ENCODE measurements at regions not wholly inside any gene's neighbourhood (a gene's known extent, or its start where the extent isn't known, plus 50 kb on each side); places are given as distances from the start of the nearest gene placed in this dataset.

- DNase-seq (ENCODE audit: low read depth): no peak
Observed at GRCh38 chr14:29111554-29111953, 345.0 kb downstream of the FOXG1 start.

DNA sequence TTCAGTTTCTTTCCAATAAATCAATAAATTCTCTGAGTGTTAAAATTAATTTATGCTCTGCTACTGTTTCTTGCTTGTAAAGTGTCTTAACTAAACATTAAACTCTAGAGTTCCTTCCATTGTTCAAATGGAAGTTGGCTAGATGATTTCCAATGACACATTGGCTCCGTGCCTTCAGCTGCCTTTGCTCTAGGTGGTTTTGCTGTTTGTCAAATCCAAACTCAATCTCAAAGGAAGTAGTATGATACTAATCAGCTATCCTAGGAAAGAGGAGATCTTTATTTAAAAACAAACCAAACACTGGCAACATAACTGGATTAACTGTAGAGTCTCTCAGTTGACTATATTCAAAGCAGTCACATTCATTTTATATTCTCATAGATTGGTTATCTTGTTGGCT, 356.4 kb downstream of the FOXG1 start:
- DNase-seq (ENCODE audit: low read depth): no peak

- no peak for DNase-seq (ENCODE audit: low read depth)
Observed at GRCh38 chr14:29126361-29126760, 359.8 kb downstream of the FOXG1 start.

DNA sequence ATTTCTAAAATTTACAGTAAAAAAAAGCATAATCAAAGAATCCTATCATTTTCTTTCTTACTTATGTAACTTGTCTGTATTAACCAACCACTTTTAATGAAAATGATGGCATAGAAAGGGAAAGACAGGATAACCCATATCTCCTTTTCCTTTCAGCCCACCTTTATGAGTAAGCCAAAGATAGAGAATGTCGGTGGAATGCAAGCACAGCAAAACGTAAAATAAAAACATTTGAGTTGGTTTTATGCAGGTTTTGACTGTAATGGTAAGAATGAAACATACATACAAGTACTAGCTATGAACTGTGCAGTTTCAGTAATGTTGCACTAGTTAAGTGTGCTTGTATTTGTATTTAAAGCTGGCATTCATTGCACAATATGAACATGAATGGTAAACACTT, 360.3 kb downstream of the FOXG1 start:
- no peak for DNase-seq (ENCODE audit: low read depth)

DNA sequence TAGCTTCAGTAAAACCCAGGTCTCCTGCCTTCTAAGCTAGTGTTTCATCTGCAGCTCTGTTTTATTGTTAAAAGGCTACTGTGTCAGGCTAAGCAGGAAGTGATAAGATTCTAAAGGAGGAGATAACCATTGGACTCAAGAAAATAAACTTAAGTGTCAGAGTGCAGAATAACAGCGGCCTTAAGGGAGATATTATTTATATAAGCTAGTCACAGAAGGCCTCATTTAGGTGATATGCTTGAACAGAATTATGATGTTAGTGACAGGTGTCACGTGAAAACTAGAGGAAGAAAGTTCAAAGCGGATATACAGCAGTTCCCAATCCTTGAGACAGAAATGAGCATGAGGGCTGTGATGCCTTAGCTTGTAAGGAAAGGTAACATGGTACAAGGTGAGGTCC, 373.4 kb downstream of the FOXG1 start:
- no peak for DNase-seq (ENCODE audit: low read depth)

GRCh38 chr14:29144621-29145020, 378.0 kb downstream of the FOXG1 start:
- DNase-seq (ENCODE audit: low read depth): peak; percentile 93

- no peak for DNase-seq (ENCODE audit: low read depth)
Observed at GRCh38 chr14:29148221-29148620, 381.6 kb downstream of the FOXG1 start.

GRCh38 chr14:29149798-29150197, 383.2 kb downstream of the FOXG1 start:
- DNase-seq (ENCODE audit: low read depth): no peak

DNA sequence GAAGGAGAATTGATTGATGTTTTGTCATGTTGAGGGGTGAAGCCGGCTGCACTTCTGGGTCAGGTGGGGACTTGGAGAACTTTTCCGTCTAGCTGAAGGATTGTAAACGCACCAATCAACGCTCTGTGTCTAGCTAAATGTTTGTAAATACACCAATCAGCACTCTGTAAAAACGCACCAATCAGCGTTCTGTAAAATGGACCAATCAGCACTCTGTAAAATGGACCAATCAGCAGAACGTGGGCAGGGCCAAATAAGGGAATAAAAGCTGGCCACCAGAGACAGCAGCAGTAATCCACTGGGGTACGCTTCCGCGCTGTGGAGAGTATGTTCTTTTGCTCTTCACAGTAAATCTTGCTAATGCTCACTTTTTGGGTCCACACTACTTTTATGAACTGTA, 384.1 kb downstream of the FOXG1 start:
- no peak for DNase-seq (ENCODE audit: low read depth)

DNA sequence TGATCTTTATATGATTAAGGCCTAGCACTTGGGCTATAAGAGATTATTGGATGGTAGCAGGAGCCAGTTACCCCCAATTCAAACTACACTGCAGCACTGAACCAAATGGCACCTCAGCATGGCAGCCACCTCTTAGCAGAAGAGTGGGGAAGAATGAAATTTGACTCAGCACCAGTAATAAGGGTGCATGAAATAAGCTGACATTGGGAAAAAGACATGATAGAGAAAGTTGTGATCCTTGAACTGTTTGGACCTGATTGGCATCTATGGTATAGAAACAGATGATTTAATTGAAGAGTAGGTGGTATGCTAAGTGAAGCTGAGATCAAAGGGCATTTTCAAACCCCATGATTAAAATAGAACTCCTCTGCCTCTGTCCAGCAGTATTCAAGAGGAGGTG, 389.5 kb downstream of the FOXG1 start:
- no peak for DNase-seq (ENCODE audit: low read depth)

DNA sequence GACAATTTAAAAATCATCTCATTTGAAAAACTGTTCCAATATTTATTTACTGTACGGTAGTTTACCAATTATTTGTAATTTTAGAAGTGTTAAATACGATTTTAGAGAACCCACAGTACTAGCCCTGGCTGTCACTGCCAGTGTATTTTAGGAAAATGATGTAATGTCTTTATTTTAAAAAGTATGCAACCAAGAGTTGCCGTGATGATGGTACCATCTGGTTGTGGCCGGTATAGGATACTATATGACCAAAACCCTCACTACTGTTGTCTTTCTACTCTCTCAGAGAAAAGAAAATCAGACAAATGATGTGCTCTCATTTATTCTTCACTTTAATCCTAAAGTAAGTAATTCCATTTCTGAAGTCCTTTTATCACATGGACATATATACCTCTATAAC, 395.0 kb downstream of the FOXG1 start:
- no peak for DNase-seq (ENCODE audit: low read depth)

- DNase-seq (ENCODE audit: low read depth): no peak
Observed at GRCh38 chr14:29163109-29163508, 396.5 kb downstream of the FOXG1 start.

DNA sequence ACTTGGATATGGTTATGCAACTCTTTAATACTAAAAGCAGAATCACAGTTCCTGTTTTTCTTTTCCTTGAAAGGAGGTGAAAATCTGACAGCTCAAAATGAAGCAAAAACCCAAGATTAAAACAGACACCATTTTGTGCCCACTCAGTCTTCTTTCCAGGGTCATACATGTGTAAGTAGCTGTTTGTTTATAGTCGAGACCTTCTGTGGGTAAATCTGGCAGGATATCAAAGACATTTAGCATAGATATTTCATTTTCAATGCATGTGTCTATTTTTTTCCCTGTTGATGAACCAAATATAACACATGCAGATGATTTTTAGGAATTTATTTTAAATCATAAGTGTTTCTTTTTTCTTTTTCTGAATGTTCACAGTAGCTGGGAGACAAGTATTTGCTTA, 398.8 kb downstream of the FOXG1 start:
- DNase-seq (ENCODE audit: low read depth): no peak

DNA sequence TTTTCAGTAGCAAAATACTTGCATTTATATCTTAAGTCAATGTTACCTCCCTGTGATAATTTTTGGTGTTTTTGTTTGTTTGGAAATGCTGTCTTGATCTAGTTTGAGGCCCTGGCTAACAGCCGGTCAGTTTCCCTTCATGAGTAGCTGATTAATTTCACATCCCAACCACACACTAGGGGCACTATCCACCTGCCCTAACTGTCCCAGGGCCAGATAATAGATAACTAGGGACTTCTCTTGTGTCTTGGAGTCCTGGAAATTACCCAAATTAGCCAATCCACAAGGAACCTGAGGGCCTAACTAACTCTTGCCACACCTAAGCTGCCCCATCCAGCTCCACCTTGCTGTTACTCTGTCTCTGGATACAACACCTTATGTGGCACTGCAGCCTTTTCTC, 399.9 kb downstream of the FOXG1 start:
- DNase-seq (ENCODE audit: low read depth): no peak

GRCh38 chr14:29168149-29168548, 401.6 kb downstream of the FOXG1 start:
- no peak for DNase-seq (ENCODE audit: low read depth)

DNA sequence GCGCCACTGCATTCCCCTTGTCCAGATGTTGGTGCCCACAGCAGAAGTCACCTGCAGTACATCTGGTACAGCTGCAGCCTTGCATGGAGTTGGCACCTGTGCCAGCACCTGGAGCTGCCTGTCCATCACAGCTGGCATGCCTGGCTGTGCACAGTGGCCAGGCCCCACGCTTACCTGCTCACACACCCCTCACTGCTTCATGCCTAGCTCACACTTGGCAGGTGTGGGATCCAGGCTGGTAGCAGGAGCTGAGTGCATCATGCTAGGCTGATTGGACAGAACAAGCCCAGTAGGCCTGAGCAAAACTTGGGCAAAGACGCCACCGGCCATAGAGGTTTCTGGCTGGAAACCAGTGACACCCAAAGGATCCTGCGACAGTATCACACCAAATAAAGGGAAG, 402.8 kb downstream of the FOXG1 start:
- no peak for DNase-seq (ENCODE audit: low read depth)

DNA sequence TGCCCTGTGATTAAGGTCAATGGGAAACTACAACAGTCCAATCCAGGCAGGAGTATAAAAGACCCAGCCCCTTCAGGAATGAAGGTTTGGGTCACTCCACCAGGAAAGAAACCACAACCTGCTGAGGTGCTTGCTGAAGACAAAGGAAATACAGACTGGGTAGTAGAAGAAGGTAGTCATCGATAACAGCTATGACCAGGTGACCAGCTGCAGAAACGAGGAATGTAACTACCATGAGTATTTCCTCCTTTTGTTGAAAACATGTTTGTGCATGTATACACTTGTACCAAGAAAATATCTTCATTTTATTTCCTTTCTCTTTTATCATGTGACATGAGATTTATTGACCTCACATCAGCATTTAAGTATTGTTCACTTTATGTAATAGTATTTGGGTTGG, 409.1 kb downstream of the FOXG1 start:
- no peak for DNase-seq (ENCODE audit: low read depth)

DNA sequence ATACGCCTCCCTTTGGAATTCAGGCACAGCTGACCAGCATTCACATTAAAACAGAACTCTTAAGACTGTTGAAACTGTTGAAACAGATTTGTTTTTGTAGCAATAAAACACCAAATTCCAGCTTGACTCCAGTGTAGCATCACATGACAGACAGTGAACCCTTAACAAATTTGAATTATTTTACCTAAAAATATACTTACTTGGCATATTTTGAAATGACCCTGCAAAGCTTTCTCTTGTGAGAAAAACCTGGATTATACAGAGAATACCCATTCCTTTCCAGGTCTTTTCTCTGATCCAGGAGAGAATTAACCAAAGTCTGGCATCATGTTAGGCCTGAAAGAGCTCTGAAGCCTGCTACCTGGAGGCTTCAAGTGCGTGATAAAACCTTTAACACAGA, 410.3 kb downstream of the FOXG1 start:
- DNase-seq (ENCODE audit: low read depth): no peak

GRCh38 chr14:29178971-29179370, 412.4 kb downstream of the FOXG1 start:
- DNase-seq (ENCODE audit: low read depth): no peak

DNA sequence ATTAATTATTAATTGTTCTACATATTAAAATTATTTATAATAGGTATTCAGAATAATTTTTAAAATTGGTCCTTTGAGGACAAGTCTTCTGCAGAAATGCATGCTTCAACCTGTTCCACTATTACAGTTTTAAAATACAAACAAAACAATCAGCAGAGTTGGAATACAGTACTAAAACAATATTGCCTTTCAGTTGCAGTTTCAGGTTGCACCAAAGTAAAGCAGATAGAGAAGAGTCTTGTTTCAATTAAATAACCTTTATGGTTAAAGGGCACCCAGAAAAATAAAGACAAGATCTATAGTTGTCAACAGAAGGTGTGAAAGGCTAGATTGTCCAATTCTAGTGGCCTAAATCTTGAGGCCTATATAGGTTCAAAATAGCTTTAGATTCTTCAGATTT, 424.5 kb downstream of the FOXG1 start:
- DNase-seq (ENCODE audit: low read depth): no peak

GRCh38 chr14:29197557-29197956, 431.0 kb downstream of the FOXG1 start:
- no peak for DNase-seq (ENCODE audit: low read depth)

DNA sequence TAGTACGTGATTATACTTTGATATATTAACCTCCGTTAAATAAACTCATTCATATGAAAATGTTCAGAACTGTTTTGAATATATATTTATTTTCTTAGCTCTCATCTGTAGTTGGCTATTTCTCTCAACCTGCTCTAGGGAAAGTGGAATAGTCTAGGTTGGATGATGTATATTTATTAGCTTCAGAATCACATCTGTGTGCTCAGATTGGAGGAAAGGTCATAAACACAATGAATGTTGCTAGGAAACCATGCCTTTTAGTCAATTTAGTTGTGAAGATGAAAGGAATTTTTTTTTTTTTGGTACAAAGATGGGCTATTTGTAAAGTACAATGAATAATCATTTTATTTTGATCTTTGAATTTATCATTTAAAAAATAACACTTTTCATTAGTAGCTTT, 439.1 kb downstream of the FOXG1 start:
- DNase-seq (ENCODE audit: low read depth): no peak

- no peak for DNase-seq (ENCODE audit: low read depth)
Observed at GRCh38 chr14:29215853-29216252, 449.3 kb downstream of the FOXG1 start.

- DNase-seq (ENCODE audit: low read depth): no peak
Observed at GRCh38 chr14:29216268-29217232, 450.0 kb downstream of the FOXG1 start.

Measured in HS-5 (cell line).